ENCODE measurements at regions not wholly inside any gene's neighbourhood (a gene's known extent, or its start where the extent isn't known, plus 50 kb on each side); places are given as distances from the start of the nearest gene placed in this dataset.

- Histone ChIP-seq H3K4me2 (ENCODE audit: low read length) (no peak overlapping the region), H3K9me3 (ENCODE audit: insufficient read depth, low read depth, low read length) (no peaks in the 10 kb centered on the region), H3K79me2 (ENCODE audit: insufficient read depth, low read length) (no peaks in the 10 kb centered on the region), H4K20me1 (ENCODE audit: insufficient read depth, low read length) (no peaks in the 10 kb centered on the region), H3K4me3 (ENCODE audit: insufficient read depth, low read depth, low read length) (no peak overlapping the region), H3K36me3 (ENCODE audit: insufficient read depth, low read length) (no peaks in the 10 kb centered on the region), H3K9ac (ENCODE audit: low read length) (no peak overlapping the region), H2AFZ (ENCODE audit: low read depth, low read length) (no peak overlapping the region), H3K4me1 (ENCODE audit: insufficient read depth, low read length) (peaks cover 6% of the 10 kb centered on the region), H3K27me3 (ENCODE audit: insufficient read depth, low read length) (no peaks in the 10 kb centered on the region), H3K27ac (ENCODE audit: low read depth, low read length) (no peak overlapping the region)
- peaks cover 15% of the 10 kb centered on the region for H3K4me1 Mint-ChIP-seq (ENCODE audit: low read depth, unreplicated experiment)
- TF ChIP-seq CTCF (IDR thresholded peaks at IDR 0.05; ENCODE audit: insufficient read depth, low read depth, low read length) (no peak), EZH2 (IDR thresholded peaks at IDR 0.05; ENCODE audit: insufficient read depth, low read length) (no peak)
- H3K27ac Mint-ChIP-seq (ENCODE audit: unreplicated experiment), result no peak overlapping the region
- H3K36me3 Mint-ChIP-seq (ENCODE audit: low read depth, unreplicated experiment), result no peaks in the 10 kb centered on the region
- no peaks in the 10 kb centered on the region for H3K9me3 Mint-ChIP-seq (ENCODE audit: unreplicated experiment)
- no peak overlapping the region for H3K4me3 Mint-ChIP-seq (ENCODE audit: unreplicated experiment)
- DNase-seq (ENCODE audit: low read depth) (no peak), FAIRE-seq (no peak)
- H3K27me3 Mint-ChIP-seq (ENCODE audit: low read depth, unreplicated experiment), result no peaks in the 10 kb centered on the region
These were observed 275.2 kb downstream of the SATB1 start for GRCh38 chr3:18149935-18150334.

GRCh38 chr3:18149386-18149785 lies 275.8 kb downstream of the SATB1 start:
- H3K9me3 Mint-ChIP-seq (ENCODE audit: unreplicated experiment), result no peaks in the 10 kb centered on the region
- H3K4me3 Mint-ChIP-seq (ENCODE audit: unreplicated experiment), result no peak overlapping the region
- no peaks in the 10 kb centered on the region for H3K36me3 Mint-ChIP-seq (ENCODE audit: low read depth, unreplicated experiment)
- Histone ChIP-seq H3K4me2 (ENCODE audit: low read length) (no peak overlapping the region), H3K4me3 (ENCODE audit: insufficient read depth, low read depth, low read length) (no peak overlapping the region), H3K27ac (ENCODE audit: low read depth, low read length) (no peak overlapping the region), H3K79me2 (ENCODE audit: insufficient read depth, low read length) (no peaks in the 10 kb centered on the region), H3K9ac (ENCODE audit: low read length) (no peak overlapping the region), H3K9me3 (ENCODE audit: insufficient read depth, low read depth, low read length) (no peaks in the 10 kb centered on the region), H4K20me1 (ENCODE audit: insufficient read depth, low read length) (no peaks in the 10 kb centered on the region), H2AFZ (ENCODE audit: low read depth, low read length) (no peak overlapping the region), H3K27me3 (ENCODE audit: insufficient read depth, low read length) (no peaks in the 10 kb centered on the region), H3K4me1 (ENCODE audit: insufficient read depth, low read length) (peaks cover 6% of the 10 kb centered on the region), H3K36me3 (ENCODE audit: insufficient read depth, low read length) (no peaks in the 10 kb centered on the region)
- no peak for TF ChIP-seq EZH2 (IDR thresholded peaks at IDR 0.05; ENCODE audit: insufficient read depth, low read length)
- no peak for TF ChIP-seq CTCF (IDR thresholded peaks at IDR 0.05; ENCODE audit: insufficient read depth, low read depth, low read length)
- DNase-seq (ENCODE audit: low read depth) (no peak), FAIRE-seq (no peak)
- peaks cover 18% of the 10 kb centered on the region for H3K4me1 Mint-ChIP-seq (ENCODE audit: low read depth, unreplicated experiment)
- no peaks in the 10 kb centered on the region for H3K27me3 Mint-ChIP-seq (ENCODE audit: low read depth, unreplicated experiment)
- no peak overlapping the region for H3K27ac Mint-ChIP-seq (ENCODE audit: unreplicated experiment)

GRCh38 chr3:18144571-18144970 lies 280.6 kb downstream of the SATB1 start:
- no peaks in the 10 kb centered on the region for H3K27me3 ChIP-seq (ENCODE audit: insufficient read depth, low read length)
- no peaks in the 10 kb centered on the region for H4K20me1 ChIP-seq (ENCODE audit: insufficient read depth, low read length)
- H3K4me3 ChIP-seq (ENCODE audit: insufficient read depth, low read depth, low read length), result no peak overlapping the region
- H3K36me3 ChIP-seq (ENCODE audit: insufficient read depth, low read length), result no peaks in the 10 kb centered on the region
- H3K27ac ChIP-seq (ENCODE audit: low read depth, low read length), result no peak overlapping the region
- peaks cover 8% of the 10 kb centered on the region for H3K4me1 Mint-ChIP-seq (ENCODE audit: low read depth, unreplicated experiment)
- FAIRE-seq, result no peak
- H3K79me2 ChIP-seq (ENCODE audit: insufficient read depth, low read length), result no peaks in the 10 kb centered on the region
- no peaks in the 10 kb centered on the region for H3K9me3 ChIP-seq (ENCODE audit: insufficient read depth, low read depth, low read length)
- TF ChIP-seq CTCF (IDR thresholded peaks at IDR 0.05; ENCODE audit: insufficient read depth, low read depth, low read length) (no peak), EZH2 (IDR thresholded peaks at IDR 0.05; ENCODE audit: insufficient read depth, low read length) (no peak)
- H3K36me3 Mint-ChIP-seq (ENCODE audit: low read depth, unreplicated experiment), result no peaks in the 10 kb centered on the region
- peaks cover 2% of the 10 kb centered on the region for H3K9me3 Mint-ChIP-seq (ENCODE audit: unreplicated experiment)
- H3K9ac ChIP-seq (ENCODE audit: low read length), result no peak overlapping the region
- H2AFZ ChIP-seq (ENCODE audit: low read depth, low read length), result no peak overlapping the region
- DNase-seq (ENCODE audit: low read depth), result peak; percentile 42
- no peak overlapping the region for H3K4me2 ChIP-seq (ENCODE audit: low read length)
- no peak overlapping the region for H3K4me3 Mint-ChIP-seq (ENCODE audit: unreplicated experiment)
- no peaks in the 10 kb centered on the region for H3K27me3 Mint-ChIP-seq (ENCODE audit: low read depth, unreplicated experiment)
- no peaks in the 10 kb centered on the region for H3K4me1 ChIP-seq (ENCODE audit: insufficient read depth, low read length)
- peak overlapping the region; percentile 18 for H3K27ac Mint-ChIP-seq (ENCODE audit: unreplicated experiment)

Data from astrocyte (in vitro differentiated cells and primary cell).